GM23338 (cell line): ENCODE measurements at regions not wholly inside any gene's neighbourhood (a gene's known extent, or its start where the extent isn't known, plus 50 kb on each side); places are given as distances from the start of the nearest gene placed in this dataset.
A peak's percentile ranks its signal among the peaks of the same experiment; 100 is the strongest.

ENCODE experiments used
- ATAC-seq: fragments of 200-7000 bp; cut with Tn5 transposase; 3 replicates; pipeline ENCODE4 v1.9.1; 2020
- DNase-seq: peaks from one replicate; pipeline ENCODE4 v3.0.0-alpha.2; 2015; ENCODE audit warnings: low spot score
- H2AFZ ChIP-seq: fragments of 200-600 bp; sonication (generic); 2 replicates; pipeline ENCODE4 v1.8.0; 2016; ENCODE audit warnings: antibody characterized with exemption, mild to moderate bottlenecking, moderate library complexity
- H3F3A ChIP-seq: fragments of 200-600 bp; sonication (generic); replicated peaks from 2 replicates; pipeline ENCODE4 v1.8.0; 2017; ENCODE audit warnings: antibody characterized with exemption, mixed run types, low read depth
- H3K27ac ChIP-seq: fragments of 200-600 bp; sonication (generic); 2 replicates; pipeline ENCODE4 v1.6.1; 2016; ENCODE audit warnings: low read depth
- H3K27me3 ChIP-seq: fragments of 200-600 bp; sonication (generic); 2 replicates; pipeline ENCODE4 v1.8.0; 2016; ENCODE audit warnings: mild to moderate bottlenecking, mixed run types, moderate library complexity; ENCODE audit not compliant: insufficient read depth
- H3K36me3 ChIP-seq: fragments of 200-600 bp; sonication (generic); 2 replicates; pipeline ENCODE4 v1.8.0; 2016; ENCODE audit warnings: mild to moderate bottlenecking; ENCODE audit not compliant: insufficient read depth
- H3K4me1 ChIP-seq: fragments of 200-600 bp; sonication (generic); 2 replicates; pipeline ENCODE4 v1.8.0; 2016; ENCODE audit warnings: mild to moderate bottlenecking, moderate library complexity; ENCODE audit not compliant: insufficient read depth
- H3K4me2 ChIP-seq: fragments of 200-600 bp; sonication (generic); 2 replicates; pipeline ENCODE4 v1.7.1; 2017; ENCODE audit warnings: mixed run types
- H3K4me3 ChIP-seq: fragments of 200-600 bp; sonication (generic); 2 replicates; pipeline ENCODE4 v1.6.1; 2016; ENCODE audit warnings: mixed run types
- H3K79me2 ChIP-seq: fragments of 200-600 bp; sonication (generic); replicated peaks from 2 replicates; pipeline ENCODE4 v1.8.0; 2017; ENCODE audit warnings: mild to moderate bottlenecking; ENCODE audit not compliant: insufficient read depth
- H3K9me2 ChIP-seq: fragments of 200-600 bp; sonication (generic); 2 replicates; pipeline ENCODE4 v1.8.0; 2017; ENCODE audit not compliant: insufficient read depth
- H4K20me1 ChIP-seq: fragments of 200-600 bp; sonication (generic); replicated peaks from 2 replicates; pipeline ENCODE4 v1.8.0; 2017; ENCODE audit warnings: mild to moderate bottlenecking; ENCODE audit not compliant: insufficient read depth
- H3K27ac Mint-ChIP-seq: 2 replicates; pipeline ENCODE4 v1.8.0; 2020; ENCODE audit warnings: inconsistent platforms, mild to moderate bottlenecking, moderate library complexity, mixed read lengths
- H3K27me3 Mint-ChIP-seq: 3 replicates; pipeline ENCODE4 v1.8.0; 2022; ENCODE audit warnings: low read depth, mild to moderate bottlenecking, moderate library complexity, mixed read lengths, inconsistent platforms; ENCODE audit not compliant: insufficient read depth, poor library complexity
- H3K36me3 Mint-ChIP-seq: 3 replicates; pipeline ENCODE4 v1.8.0; 2021; ENCODE audit warnings: low read depth, mild to moderate bottlenecking, inconsistent platforms, moderate library complexity, mixed read lengths
- H3K4me1 Mint-ChIP-seq: 3 replicates; pipeline ENCODE4 v1.8.0; 2020; ENCODE audit warnings: mild to moderate bottlenecking, inconsistent platforms, mixed read lengths
- H3K4me3 Mint-ChIP-seq: 3 replicates; pipeline ENCODE4 v1.8.0; 2021; ENCODE audit warnings: moderate library complexity, mild to moderate bottlenecking, inconsistent platforms, mixed read lengths
- H3K9me3 Mint-ChIP-seq: 3 replicates; pipeline ENCODE4 v1.8.0; 2020; ENCODE audit warnings: moderate library complexity, mild to moderate bottlenecking, inconsistent platforms, mixed read lengths
- CREB1 ChIP-seq: fragments of 250-450 bp; sonication (Bioruptor Pico); IDR thresholded peaks from 2 replicates; pipeline ENCODE4 v1.5.0; 2020; ENCODE audit warnings: low read depth, mild to moderate bottlenecking, moderate library complexity
- JUNB ChIP-seq: IDR thresholded peaks from one replicate; pipeline ENCODE4 v1.6.1; 2016; ENCODE audit warnings: antibody characterized with exemption; ENCODE audit not compliant: unreplicated experiment
- NANOG ChIP-seq: IDR thresholded peaks from 2 replicates; pipeline ENCODE4 v1.6.1; 2016; ENCODE audit warnings: antibody characterized with exemption, borderline replicate concordance
- STAT1 ChIP-seq: IDR thresholded peaks from one replicate; pipeline ENCODE4 v1.6.1; 2016; ENCODE audit warnings: antibody characterized with exemption; ENCODE audit not compliant: unreplicated experiment
- ZNF331 ChIP-seq: fragments of 250-450 bp; sonication (Bioruptor Pico); IDR thresholded peaks from 2 replicates; pipeline ENCODE4 v1.5.0; 2020; ENCODE audit warnings: low read depth, mild to moderate bottlenecking, moderate library complexity
- ZNF462 ChIP-seq: fragments of 250-450 bp; sonication (Bioruptor Pico); IDR thresholded peaks from 2 replicates; pipeline ENCODE4 v1.5.0; 2020; ENCODE audit warnings: mild to moderate bottlenecking, moderate library complexity
- TF ChIP-seq, protein P1 (sequence below), 2 experiments: fragments of 200-600 bp in 1 of 2; sonication (generic) in 1 of 2; conservative IDR thresholded peaks; 2 replicates each; pipeline versions ENCODE4 v1.5.1 to v1.6.1; 2016 to 2017; ENCODE audit warnings: antibody characterized with exemption in 2 of 2, low read depth in 2 of 2, mild to moderate bottlenecking in 2 of 2, moderate library complexity in 1 of 2

DNA sequence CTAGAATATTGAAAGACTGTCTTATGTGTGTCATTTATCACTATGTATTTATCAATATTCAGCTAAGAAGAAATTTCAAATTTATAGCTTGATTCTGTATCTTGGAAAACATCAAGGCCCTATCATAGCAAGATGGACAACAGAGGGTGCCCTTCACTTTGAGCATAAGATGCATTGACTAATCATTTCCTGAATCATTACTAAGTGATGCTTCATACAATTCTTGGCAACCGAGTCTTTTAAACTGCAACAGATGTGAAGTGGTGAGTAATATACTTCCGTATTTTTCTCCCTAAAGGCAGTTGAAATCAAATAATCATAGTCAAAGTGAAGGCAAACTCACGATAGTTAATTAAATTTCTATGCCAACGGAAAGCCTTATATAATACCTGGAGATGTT, 318.6 kb upstream of the RGMB start:
- DNase-seq = no peak
- H3K27ac Mint-ChIP-seq = no peak overlapping the region
- H3K27ac ChIP-seq = no peak overlapping the region

GRCh38 chr5:98455665-98456064, 317.8 kb upstream of the RGMB start:
- no peak overlapping the region for H2AFZ ChIP-seq
- TF ChIP-seq ZNF462 (CRISPR knock-in tag) = no peak
- TF ChIP-seq STAT1 = no peak
- no peak for TF ChIP-seq ZNF331 (CRISPR knock-in tag)
- no peak for TF ChIP-seq JUNB
- TF ChIP-seq NANOG = no peak
- no peaks in the 10 kb centered on the region for H3K36me3 ChIP-seq
- H3K4me2 ChIP-seq = no peak overlapping the region
- Mint-ChIP-seq H3K4me1 (no peaks in the 10 kb centered on the region), H3K27me3 (no peaks in the 10 kb centered on the region), H3K27ac (no peak overlapping the region), H3K36me3 (no peaks in the 10 kb centered on the region), H3K4me3 (no peak overlapping the region), H3K9me3 (no peaks in the 10 kb centered on the region)
- H3K9me2 ChIP-seq = no peaks in the 10 kb centered on the region; the same call in 1 of the 2 replicates
- ATAC-seq (no peak), DNase-seq (no peak)
- no peaks in the 10 kb centered on the region for H3K4me1 ChIP-seq
- no peak overlapping the region for H3K27ac ChIP-seq
- H3K27me3 ChIP-seq = no peaks in the 10 kb centered on the region
- H4K20me1 ChIP-seq = no peaks in the 10 kb centered on the region
- no peak overlapping the region for H3K4me3 ChIP-seq
- H3K79me2 ChIP-seq = no peaks in the 10 kb centered on the region
- no peaks in the 10 kb centered on the region for H3F3A ChIP-seq

More for the DNA sequence above, 318.6 kb upstream of the RGMB start:
- TF ChIP-seq CREB1 (CRISPR knock-in tag) = no peak
- TF ChIP-seq, protein P1, sequence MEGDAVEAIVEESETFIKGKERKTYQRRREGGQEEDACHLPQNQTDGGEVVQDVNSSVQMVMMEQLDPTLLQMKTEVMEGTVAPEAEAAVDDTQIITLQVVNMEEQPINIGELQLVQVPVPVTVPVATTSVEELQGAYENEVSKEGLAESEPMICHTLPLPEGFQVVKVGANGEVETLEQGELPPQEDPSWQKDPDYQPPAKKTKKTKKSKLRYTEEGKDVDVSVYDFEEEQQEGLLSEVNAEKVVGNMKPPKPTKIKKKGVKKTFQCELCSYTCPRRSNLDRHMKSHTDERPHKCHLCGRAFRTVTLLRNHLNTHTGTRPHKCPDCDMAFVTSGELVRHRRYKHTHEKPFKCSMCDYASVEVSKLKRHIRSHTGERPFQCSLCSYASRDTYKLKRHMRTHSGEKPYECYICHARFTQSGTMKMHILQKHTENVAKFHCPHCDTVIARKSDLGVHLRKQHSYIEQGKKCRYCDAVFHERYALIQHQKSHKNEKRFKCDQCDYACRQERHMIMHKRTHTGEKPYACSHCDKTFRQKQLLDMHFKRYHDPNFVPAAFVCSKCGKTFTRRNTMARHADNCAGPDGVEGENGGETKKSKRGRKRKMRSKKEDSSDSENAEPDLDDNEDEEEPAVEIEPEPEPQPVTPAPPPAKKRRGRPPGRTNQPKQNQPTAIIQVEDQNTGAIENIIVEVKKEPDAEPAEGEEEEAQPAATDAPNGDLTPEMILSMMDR (conservative IDR thresholded peaks at IDR 0.05; ENCODE audit: low read depth in 2 of 2) = peak in 1 of 2 experiments; percentile 25; a peak in 1 of 4 replicates
- Histone ChIP-seq H3K4me1 (no peaks in the 10 kb centered on the region), H3K4me2 (no peak overlapping the region), H3K36me3 (no peaks in the 10 kb centered on the region), H3K79me2 (no peaks in the 10 kb centered on the region), H3K4me3 (no peak overlapping the region), H3K27me3 (no peaks in the 10 kb centered on the region), H2AFZ (no peak overlapping the region), H3F3A (no peaks in the 10 kb centered on the region), H3K9me2 (no peaks in the 10 kb centered on the region; the same call in 1 of the 2 replicates), H4K20me1 (no peaks in the 10 kb centered on the region)
- Mint-ChIP-seq H3K36me3 (no peaks in the 10 kb centered on the region), H3K9me3 (no peaks in the 10 kb centered on the region), H3K27me3 (no peaks in the 10 kb centered on the region), H3K4me3 (no peak overlapping the region), H3K4me1 (no peaks in the 10 kb centered on the region)
- ATAC-seq = no peak
